H1 (cell line): ENCODE measurements at regions not wholly inside any gene's neighbourhood (a gene's known extent, or its start where the extent isn't known, plus 50 kb on each side); places are given as distances from the start of the nearest gene placed in this dataset.

Source experiments
- CTCF ChIA-PET: fragments of 300-600 bp; sonication (Branson Sonifier 250); formaldehyde crosslinking; loops from one replicate; lab custom pipeline; 2021; ENCODE audit not compliant: partially characterized antibody; lab: Charles Lee
- POLR2A ChIA-PET: fragments of 300-600 bp; sonication (Branson Sonifier 250); formaldehyde crosslinking; loops from one replicate; lab custom pipeline; 2021; ENCODE audit warnings: inconsistent platforms; ENCODE audit not compliant: partially characterized antibody; lab: Charles Lee
- DNase-seq, 2 experiments: peaks; one replicate each; pipeline versions ENCODE4 v3.0.0 to v3.0.0-alpha.2; 2010 to 2022; ENCODE audit warnings: low spot score in 2 of 2, low read depth in 1 of 2, mixed read lengths in 1 of 2
- FAIRE-seq: peaks from 2 replicates; lab custom pipeline; 2011; peaks lifted over from hg19 to GRCh38; lab: Jason Lieb, UNC
- H2AFZ ChIP-seq: 2 replicates; pipeline ENCODE4 v1.8.1; 2012; ENCODE audit warnings: low read length, inconsistent platforms
- H2AK5ac ChIP-seq: 2 replicates; pipeline ENCODE4 v1.6.1; 2013; ENCODE audit warnings: low read depth, low read length
- H2BK120ac ChIP-seq: replicated peaks from 2 replicates; pipeline ENCODE3; 2013; ENCODE audit warnings: low read depth, low read length, inconsistent platforms
- H2BK12ac ChIP-seq: 2 replicates; pipeline ENCODE4 v1.6.1; 2013; ENCODE audit warnings: low read depth, low read length
- H2BK15ac ChIP-seq: 2 replicates; pipeline ENCODE4 v1.6.1; 2013; ENCODE audit warnings: low read length
- H2BK20ac ChIP-seq: 2 replicates; pipeline ENCODE4 v1.6.1; 2013; ENCODE audit warnings: low read length
- H2BK5ac ChIP-seq: 2 replicates; pipeline ENCODE4 v1.6.1; 2013; ENCODE audit warnings: low read depth, low read length
- H3K14ac ChIP-seq: 2 replicates; pipeline ENCODE4 v1.6.1; 2013; ENCODE audit warnings: inconsistent platforms; ENCODE audit not compliant: insufficient read length
- H3K18ac ChIP-seq: 2 replicates; pipeline ENCODE4 v1.6.1; 2013; ENCODE audit warnings: low read length; ENCODE audit errors: extremely low read depth
- H3K23ac ChIP-seq: 2 replicates; pipeline ENCODE4 v1.6.1; 2013; ENCODE audit warnings: inconsistent platforms; ENCODE audit not compliant: insufficient read length
- H3K23me2 ChIP-seq: 2 replicates; pipeline ENCODE4 v1.6.1; 2013; ENCODE audit warnings: low read depth, low read length
- H3K27ac ChIP-seq: 2 replicates; pipeline ENCODE4 v1.6.1; 2011; ENCODE audit warnings: low read depth, low read length, inconsistent platforms
- H3K27me3 ChIP-seq, 4 experiments: replicated peaks in 1 of 4; 1 replicate in 1 of 4; 2 replicates in 3 of 4; pipeline versions ENCODE4 v1.6.1 to v1.8.1; 2011 to 2013; ENCODE audit warnings: low read length in 3 of 4, mild to moderate bottlenecking in 3 of 4, inconsistent platforms in 2 of 4, mixed read lengths in 2 of 4, moderate library complexity in 1 of 4; ENCODE audit not compliant: control insufficient read depth in 3 of 4, insufficient read depth in 3 of 4; ENCODE audit errors: extremely low read depth in 1 of 4
- H3K36me3 ChIP-seq, 4 experiments: 2 replicates each; pipeline versions ENCODE4 v1.6.1 to v1.8.1; 2011 to 2013; ENCODE audit warnings: mild to moderate bottlenecking in 4 of 4, low read length in 3 of 4, moderate library complexity in 2 of 4, control low read depth in 1 of 4, inconsistent platforms in 1 of 4; ENCODE audit not compliant: insufficient read depth in 4 of 4, control insufficient read depth in 2 of 4
- H3K4ac ChIP-seq: replicated peaks from 2 replicates; pipeline ENCODE3; 2013; ENCODE audit warnings: low read length, low read depth, mixed read lengths, inconsistent platforms; ENCODE audit not compliant: insufficient read length
- H3K4me1 ChIP-seq, 4 experiments: replicated peaks in 1 of 4; 1 replicate in 1 of 4; 2 replicates in 3 of 4; pipeline versions ENCODE4 v1.6.1 to v1.8.1; 2011 to 2013; ENCODE audit warnings: low read length in 3 of 4, inconsistent platforms in 2 of 4, mixed read lengths in 1 of 4; ENCODE audit not compliant: insufficient read depth in 4 of 4, control insufficient read depth in 3 of 4
- H3K4me2 ChIP-seq, 2 experiments: 2 replicates each; pipeline versions ENCODE4 v1.6.1 to v1.8.1; 2011 to 2013; ENCODE audit warnings: low read depth in 2 of 2, low read length in 2 of 2, control low read depth in 1 of 2, inconsistent platforms in 1 of 2, mild to moderate bottlenecking in 1 of 2; ENCODE audit not compliant: insufficient read depth in 1 of 2
- H3K4me3 ChIP-seq, 4 experiments: fragments of 200-600, 300-600 bp in 1 of 4; sonication (generic), shearing (Covaris generic), sonication (Bioruptor Twin) in 1 of 4; 2 replicates each; pipeline versions ENCODE4 v1.5.1 to v1.8.1; 2011 to 2016; ENCODE audit warnings: low read length in 4 of 4, low read depth in 3 of 4, control low read depth in 2 of 4, inconsistent platforms in 2 of 4, mild to moderate bottlenecking in 2 of 4, mixed read lengths in 1 of 4, moderate library complexity in 1 of 4; ENCODE audit not compliant: insufficient read depth in 2 of 4; ENCODE audit errors: extremely low read depth in 1 of 4
- H3K56ac ChIP-seq: replicated peaks from 2 replicates; pipeline ENCODE3; 2013; ENCODE audit warnings: low read depth, mild to moderate bottlenecking, mixed read lengths, low read length, inconsistent platforms; ENCODE audit not compliant: insufficient read length
- H3K79me1 ChIP-seq: 2 replicates; pipeline ENCODE4 v1.6.1; 2013; ENCODE audit warnings: low read depth, low read length, control low read depth
- H3K79me2 ChIP-seq, 2 experiments: 2 replicates each; pipeline versions ENCODE4 v1.6.1 to v1.8.1; 2012 to 2013; ENCODE audit warnings: low read length in 2 of 2, mild to moderate bottlenecking in 2 of 2, inconsistent platforms in 1 of 2; ENCODE audit not compliant: insufficient read depth in 2 of 2, control insufficient read depth in 1 of 2
- H3K9ac ChIP-seq, 4 experiments: replicated peaks in 1 of 4; 1 replicate in 1 of 4; 2 replicates in 3 of 4; pipeline versions ENCODE4 v1.6.1 to v1.8.1; 2011 to 2013; ENCODE audit warnings: low read depth in 3 of 4, low read length in 3 of 4, control low read depth in 2 of 4, mild to moderate bottlenecking in 2 of 4, moderate library complexity in 2 of 4, inconsistent platforms in 1 of 4; ENCODE audit errors: extremely low read depth in 1 of 4
- H3K9me3 ChIP-seq, 2 experiments: 2 replicates each; pipeline versions ENCODE4 v1.6.1 to v1.8.1; 2012 to 2013; ENCODE audit warnings: mild to moderate bottlenecking in 2 of 2, moderate library complexity in 2 of 2, control low read depth in 1 of 2, inconsistent platforms in 1 of 2, low read depth in 1 of 2, low read length in 1 of 2, mixed read lengths in 1 of 2; ENCODE audit not compliant: insufficient read depth in 2 of 2
- H4K20me1 ChIP-seq, 2 experiments: replicated peaks in 1 of 2; 2 replicates each; pipeline versions ENCODE3 to v1.8.1; 2011 to 2013; ENCODE audit warnings: inconsistent platforms in 2 of 2, low read length in 2 of 2, mild to moderate bottlenecking in 1 of 2; ENCODE audit not compliant: insufficient read depth in 2 of 2, control insufficient read depth in 1 of 2
- H4K5ac ChIP-seq: 2 replicates; pipeline ENCODE4 v1.6.1; 2013; ENCODE audit warnings: low read length, low read depth, mixed read lengths, inconsistent platforms; ENCODE audit not compliant: insufficient read length
- H4K8ac ChIP-seq: 2 replicates; pipeline ENCODE4 v1.8.0; 2013; ENCODE audit warnings: mild to moderate bottlenecking, moderate library complexity, low read length, inconsistent platforms; ENCODE audit not compliant: insufficient read depth; ENCODE audit errors: extremely low read depth
- H4K91ac ChIP-seq: replicated peaks from 2 replicates; pipeline ENCODE3; 2013; ENCODE audit warnings: low read length, mixed read lengths, inconsistent platforms; ENCODE audit not compliant: insufficient read length
- CBX5 ChIP-seq: fragments of 300-800, 300-1000 bp; sonication (generic); IDR thresholded peaks from 2 replicates; pipeline ENCODE4 v1.7.1; 2016; ENCODE audit warnings: antibody characterized with exemption, low read length, low read depth
- CBX8 ChIP-seq: fragments of 300-800, 300-1000 bp; sonication (generic); IDR thresholded peaks from 2 replicates; pipeline ENCODE4 v1.7.1; 2016; ENCODE audit warnings: low read depth, low read length, borderline replicate concordance
- CHD2 ChIP-seq: IDR thresholded peaks from 2 replicates; pipeline ENCODE4 v1.6.1; 2012; ENCODE audit warnings: low read length, improper control_type of control experiment
- JUN ChIP-seq: IDR thresholded peaks from 2 replicates; pipeline ENCODE4 v1.6.1; 2011; ENCODE audit warnings: low read depth, mild to moderate bottlenecking, improper control_type of control experiment, low read length
- JUND ChIP-seq: IDR thresholded peaks from 2 replicates; pipeline ENCODE4 v1.6.1; 2011; ENCODE audit warnings: mild to moderate bottlenecking, improper control_type of control experiment, low read length
- KDM1A ChIP-seq: fragments of 200-600, 300-600 bp; sonication (generic); IDR thresholded peaks from 2 replicates; pipeline ENCODE4 v1.7.1; 2016; ENCODE audit warnings: mild to moderate bottlenecking, low read length, borderline replicate concordance
- MAX ChIP-seq: IDR thresholded peaks from 2 replicates; pipeline ENCODE4 v1.6.1; 2012; ENCODE audit warnings: inconsistent platforms
- TAF1 ChIP-seq: IDR thresholded peaks from 2 replicates; pipeline ENCODE4 v1.6.1; 2011; ENCODE audit warnings: mild to moderate bottlenecking, low read depth, low read length
- TEAD4 ChIP-seq: IDR thresholded peaks from 2 replicates; pipeline ENCODE4 v1.6.1; 2012; ENCODE audit warnings: low read depth, low read length, inconsistent platforms, mixed read lengths
- WGBS, 2 experiments: shearing (Covaris generic) in 1 of 2; methylation state at CpG; one replicate each; pipeline versions ENCODE4 v1.1.6 to v1.1.7; 2013 to 2015; ENCODE audit warnings: low lambda C conversion rate in 2 of 2, mixed read lengths in 2 of 2, inconsistent platforms in 1 of 2, low coverage in 1 of 2, missing lambda C conversion rate in 1 of 2; ENCODE audit not compliant: insufficient replicate concordance in 2 of 2, insufficient coverage in 1 of 2, insufficient read length in 1 of 2; ENCODE audit errors: extremely low coverage in 1 of 2, missing lambda C conversion rate in 1 of 2; 5-methylcytosine and 5-hydroxymethylcytosine counted together

GRCh38 chr12:47370421-47370820 lies 290.7 kb upstream of the AMIGO2 start:
- no peak for DNase-seq
- Histone ChIP-seq H2BK120ac (no peak overlapping the region), H3K4me3 (no peak overlapping the region), H3K79me2 (no peaks in the 10 kb centered on the region), H2AFZ (no peak overlapping the region), H3K4ac (no peak overlapping the region), H2AK5ac (no peak overlapping the region), H3K18ac (no peak overlapping the region), H3K9ac (no peak overlapping the region), H4K20me1 (no peaks in the 10 kb centered on the region), H2BK20ac (no peak overlapping the region), H3K4me1 (no peaks in the 10 kb centered on the region), H3K14ac (no peak overlapping the region), H3K23me2 (no peaks in the 10 kb centered on the region), H4K5ac (no peak overlapping the region), H2BK5ac (no peak overlapping the region), H3K27me3 (no peaks in the 10 kb centered on the region), H3K9me3 (no peaks in the 10 kb centered on the region), H4K8ac (no peak overlapping the region), H2BK15ac (no peak overlapping the region), H3K56ac (no peak overlapping the region), H3K27ac (no peak overlapping the region), H3K79me1 (no peaks in the 10 kb centered on the region), H2BK12ac (no peak overlapping the region), H3K4me2 (no peak overlapping the region), H3K23ac (no peak overlapping the region), H4K91ac (no peak overlapping the region), H3K36me3 (no peaks in the 10 kb centered on the region)
- no peak for FAIRE-seq
- ChIA-PET CTCF (interaction anchor here (0.6 kb wide), 1 partner anchor 428 kb away, joined by 3 read pairs; no protein-coding TSS in a partner anchor), POLR2A (no interaction called here)
- WGBS, 2 experiments: 93% methylated on average over 4 of the region's 4 CpGs; no CpG with 5 or more reads in 1 of the 2 experiments
- TF ChIP-seq CBX8 (no peak), MAX (no peak), JUN (no peak), JUND (no peak), TAF1 (no peak), CHD2 (no peak), TEAD4 (no peak), CBX5 (no peak), KDM1A (no peak)
